GM18861 (cell line): ENCODE measurements at regions not wholly inside any gene's neighbourhood (a gene's known extent, or its start where the extent isn't known, plus 50 kb on each side); places are given as distances from the start of the nearest gene placed in this dataset.

Source experiments
- ATAC-seq: cut with Tn5 transposase; IDR thresholded peaks from one replicate; pipeline ENCODE4 v1.9.1; 2021; ENCODE audit not compliant: unreplicated experiment

DNA sequence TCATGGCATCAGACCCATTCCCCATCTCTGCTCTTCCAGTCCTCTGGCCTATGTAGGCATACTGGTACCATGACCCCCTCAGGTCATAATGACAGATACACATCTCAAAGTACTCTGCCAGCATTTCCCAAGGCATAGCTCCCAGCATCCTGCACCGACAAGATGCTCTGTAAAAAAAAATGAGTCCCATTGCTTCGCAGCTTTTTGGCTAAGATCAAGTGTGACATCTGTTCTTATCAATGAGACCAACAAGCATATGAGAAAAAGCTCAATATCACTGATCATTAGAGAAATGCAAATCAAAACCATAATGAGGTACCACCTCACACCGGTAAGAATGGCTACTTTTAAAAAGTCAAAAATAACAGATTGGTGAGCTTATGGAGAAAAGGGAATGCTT, 463.9 kb upstream of the PROK2 start:
- no peak for ATAC-seq

- ATAC-seq: no peak
These were observed 463.4 kb upstream of the PROK2 start for GRCh38 chr3:72248389-72248761.

- no peak for ATAC-seq
These were observed 462.9 kb upstream of the PROK2 start for GRCh38 chr3:72247645-72248388.

GRCh38 chr3:72247126-72247525, 462.2 kb upstream of the PROK2 start:
- no peak for ATAC-seq

GRCh38 chr3:72246685-72247084, 461.7 kb upstream of the PROK2 start:
- ATAC-seq: no peak

GRCh38 chr3:72245183-72245811, 460.3 kb upstream of the PROK2 start:
- ATAC-seq: no peak

DNA sequence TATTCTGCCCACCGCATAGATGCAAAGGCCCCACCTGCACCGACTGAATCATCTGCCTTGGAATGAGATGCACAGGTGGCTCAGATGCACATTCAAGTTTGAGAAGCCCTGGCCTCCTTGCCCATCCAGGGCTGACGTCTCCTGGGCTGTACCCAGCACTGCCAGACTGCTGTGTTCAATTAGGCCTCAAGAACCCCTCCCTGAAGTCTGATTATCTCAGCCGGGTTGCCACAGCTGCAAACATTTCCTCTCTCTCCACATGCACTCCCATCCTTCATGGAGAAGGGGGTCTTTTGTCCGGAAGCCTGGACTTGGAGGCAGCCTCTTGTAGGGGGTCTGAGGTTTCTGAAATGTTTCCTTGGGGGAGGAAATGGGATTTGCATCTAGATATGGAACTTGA, 459.4 kb upstream of the PROK2 start:
- no peak for ATAC-seq

GRCh38 chr3:72242326-72242725, 457.4 kb upstream of the PROK2 start:
- ATAC-seq: no peak

DNA sequence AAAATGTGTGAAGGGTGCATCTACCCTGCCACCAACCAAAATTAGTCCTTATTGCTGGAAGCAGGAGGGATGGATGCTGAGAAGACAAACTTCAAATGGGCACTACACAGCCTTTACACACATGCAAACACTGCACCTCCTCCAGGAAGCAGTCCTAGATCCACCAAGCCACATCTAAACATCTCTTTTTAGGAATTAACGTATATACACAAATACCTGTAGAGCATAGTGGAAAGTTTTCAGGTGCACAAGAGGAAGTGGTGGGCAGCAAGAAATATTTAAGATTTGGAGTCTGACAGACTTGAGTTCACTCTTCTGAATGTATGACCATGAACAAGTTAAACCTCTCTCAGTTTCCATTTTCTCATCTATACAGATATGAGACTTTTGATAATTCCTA, 456.6 kb upstream of the PROK2 start:
- no peak for ATAC-seq

GRCh38 chr3:72240531-72240930, 455.6 kb upstream of the PROK2 start:
- no peak for ATAC-seq

GRCh38 chr3:72238801-72239200, 453.9 kb upstream of the PROK2 start:
- no peak for ATAC-seq

DNA sequence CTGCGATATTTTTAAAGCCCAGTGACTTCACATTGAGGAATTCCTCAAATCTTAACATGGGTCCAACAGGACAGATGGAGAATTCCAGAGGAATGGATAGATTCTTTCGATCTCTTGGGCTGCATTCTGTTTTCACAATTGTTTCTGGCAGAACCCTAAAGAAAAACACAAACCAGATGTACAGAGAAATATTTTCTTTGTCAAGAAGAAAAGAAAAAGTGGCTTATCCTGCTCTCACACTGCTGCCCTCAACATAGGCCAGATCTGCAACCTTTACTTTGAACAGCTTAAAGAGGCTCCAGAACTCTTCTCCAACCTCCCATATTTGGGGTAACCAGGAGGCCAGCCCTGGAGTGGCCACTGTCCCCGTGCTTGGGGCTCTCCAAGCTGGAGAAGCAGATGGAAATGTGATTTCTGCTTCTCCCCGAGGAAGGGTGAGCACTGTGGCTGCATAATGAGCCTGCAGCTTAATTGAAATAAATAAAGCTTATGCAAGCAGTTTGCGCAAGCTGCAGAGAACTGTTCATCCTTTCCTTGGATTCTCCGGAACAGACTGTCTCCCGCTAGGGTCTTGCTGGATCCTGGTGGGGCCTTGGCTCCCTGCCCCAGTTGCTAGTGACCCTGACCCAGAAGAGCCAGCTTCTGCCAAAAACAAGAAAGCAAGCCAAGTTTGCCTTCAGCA, 453.2 kb upstream of the PROK2 start:
- no peak for ATAC-seq

DNA sequence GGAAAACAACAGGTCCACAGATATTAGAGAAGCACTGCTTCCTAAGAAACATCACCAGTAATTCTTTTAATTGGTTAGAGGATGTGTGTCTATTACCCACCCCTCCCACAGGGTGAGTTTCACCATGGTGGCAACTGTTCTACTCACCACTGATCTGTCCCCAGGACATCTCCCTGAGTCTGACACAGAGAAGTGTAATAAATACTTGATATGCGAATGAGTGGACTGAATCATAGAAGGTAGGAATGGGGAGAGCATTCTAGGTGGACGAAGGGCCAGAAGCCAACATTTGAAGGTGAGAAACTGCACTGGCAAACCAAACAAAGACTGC, 452.7 kb upstream of the PROK2 start:
- ATAC-seq: no peak

- no peak for ATAC-seq
These were observed 449.4 kb upstream of the PROK2 start for GRCh38 chr3:72234391-72234790.

- no peak for ATAC-seq
These were observed 448.6 kb upstream of the PROK2 start for GRCh38 chr3:72233571-72233970.

GRCh38 chr3:72232777-72233176, 447.8 kb upstream of the PROK2 start:
- no peak for ATAC-seq

DNA sequence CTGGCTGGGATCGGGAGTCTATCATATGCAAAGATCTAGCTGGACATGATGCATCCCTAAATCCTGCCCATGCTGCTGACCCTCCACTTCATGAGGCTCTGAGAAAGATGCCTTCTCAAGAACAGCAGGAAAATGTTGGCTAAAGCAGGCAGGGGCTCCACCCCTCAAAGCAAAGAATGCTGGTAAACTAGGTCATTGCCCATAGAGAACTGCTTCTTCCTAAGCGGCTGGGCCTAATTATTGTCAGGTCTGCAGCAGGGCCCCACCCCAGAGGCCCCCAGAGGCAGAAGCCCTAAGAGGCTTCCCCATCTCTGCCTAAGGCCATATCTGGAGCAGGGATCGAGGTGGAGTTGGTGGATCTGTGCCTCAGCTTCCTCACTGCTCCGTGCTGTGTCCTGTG, 447.4 kb upstream of the PROK2 start:
- no peak for ATAC-seq

DNA sequence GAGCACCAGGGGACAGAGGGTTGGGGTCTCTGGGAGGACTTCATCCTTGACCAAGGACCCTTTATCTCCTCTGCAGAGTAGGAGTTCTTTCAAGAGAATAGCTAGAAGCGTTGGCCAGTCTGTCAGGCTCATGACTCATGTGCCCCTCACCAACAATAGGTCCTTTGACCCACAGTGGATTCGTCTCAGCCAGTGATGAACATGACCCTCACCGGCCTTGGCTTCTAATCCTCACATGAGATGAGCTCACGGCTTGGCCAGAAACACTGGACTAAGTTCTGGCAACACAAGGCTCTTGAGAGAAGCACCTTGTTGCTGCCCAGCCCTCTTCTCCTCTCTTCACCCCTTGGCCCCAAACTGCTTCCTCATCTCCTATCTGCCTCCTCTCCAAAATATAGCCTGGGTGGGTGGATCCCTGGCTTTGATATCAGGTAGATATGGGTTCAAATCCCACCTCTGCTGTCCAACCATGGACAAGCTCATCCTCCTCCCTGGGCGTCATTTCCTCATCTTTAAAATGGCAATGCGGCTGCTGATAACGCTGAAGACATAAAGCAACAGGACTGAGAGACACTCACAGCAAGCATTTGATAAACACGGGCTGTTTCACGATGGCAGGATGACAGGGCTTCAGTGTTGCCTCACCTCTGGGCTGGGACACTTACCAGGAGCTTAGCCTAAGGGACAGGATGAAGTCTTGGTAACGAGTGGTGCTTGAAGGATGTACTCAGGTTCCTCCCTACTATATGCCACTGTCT, 446.7 kb upstream of the PROK2 start:
- ATAC-seq: no peak

DNA sequence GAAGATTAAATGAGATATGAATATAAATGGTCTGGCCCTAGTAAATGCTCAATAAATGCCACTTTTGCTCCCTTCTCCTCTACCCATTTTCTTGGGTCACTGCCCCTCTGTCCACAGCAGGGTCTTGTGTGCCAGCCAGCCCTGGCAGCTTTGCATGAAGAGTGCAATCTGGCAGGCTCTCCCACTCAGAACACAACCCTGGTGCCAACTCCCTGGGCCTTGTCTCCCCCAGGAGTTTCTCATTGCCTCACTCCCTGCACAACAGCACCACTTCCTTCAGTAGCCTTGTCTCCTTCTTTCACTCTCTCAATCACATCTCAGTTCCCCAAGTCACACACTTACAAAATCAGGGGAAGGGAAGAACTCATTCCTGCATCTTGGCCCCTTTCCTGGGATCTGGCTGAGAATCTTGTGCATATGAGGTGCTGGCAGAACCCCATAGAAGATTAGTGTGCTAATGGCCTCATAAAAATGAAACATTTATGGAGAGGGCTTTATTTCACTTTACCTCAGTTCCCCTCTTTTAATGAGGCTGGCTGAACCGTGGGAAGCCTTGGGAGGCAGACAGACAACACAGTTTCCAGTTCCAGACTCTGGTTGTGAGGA, 445.9 kb upstream of the PROK2 start:
- ATAC-seq: no peak

DNA sequence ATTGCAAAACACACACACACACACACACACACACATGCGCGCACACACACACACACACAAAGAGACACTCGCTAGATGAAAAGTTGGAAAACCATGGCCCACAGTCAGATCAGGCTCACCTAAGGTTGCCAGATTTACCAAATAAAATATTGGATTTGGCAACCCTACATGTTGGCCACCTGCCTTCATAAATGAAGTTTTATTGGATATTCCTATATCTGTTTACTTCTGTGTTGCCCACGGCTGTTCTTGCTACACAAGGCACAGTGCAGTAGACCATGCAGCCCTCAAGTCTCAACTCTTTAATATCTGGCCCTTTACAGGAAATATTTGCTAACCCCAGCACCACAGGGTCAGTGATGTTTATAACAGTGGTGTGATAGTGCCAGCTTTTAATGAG, 445.0 kb upstream of the PROK2 start:
- ATAC-seq: no peak

DNA sequence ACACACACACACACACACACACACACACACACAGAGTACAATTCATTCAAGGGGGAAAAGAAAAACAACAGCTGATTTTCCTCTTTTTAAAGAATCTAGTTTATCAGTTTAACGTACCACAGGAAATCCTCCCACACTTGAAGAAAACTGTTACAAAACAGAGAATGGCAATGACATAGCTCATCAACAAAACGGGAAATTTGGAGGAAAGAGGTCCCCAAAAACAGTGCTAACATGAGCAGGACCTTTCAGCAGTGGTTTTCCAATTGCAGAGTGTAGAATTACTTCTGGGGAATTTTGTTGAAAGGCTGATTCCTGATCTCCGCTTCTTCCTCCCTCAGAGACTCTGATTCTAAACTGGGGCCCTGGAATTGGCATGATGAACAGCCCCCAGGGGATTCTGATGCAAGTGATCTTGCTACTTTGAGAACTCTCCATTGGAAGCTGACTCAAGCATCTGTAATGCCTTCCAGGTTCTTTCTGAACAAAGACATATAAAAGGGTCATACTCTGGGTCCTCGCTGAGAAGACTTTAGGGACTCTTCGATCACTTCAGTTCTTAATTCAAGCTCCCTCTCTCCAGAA, 442.6 kb upstream of the PROK2 start:
- ATAC-seq: no peak
